ENCODE measurements at regions not wholly inside any gene's neighbourhood (a gene's known extent, or its start where the extent isn't known, plus 50 kb on each side); places are given as distances from the start of the nearest gene placed in this dataset.
"Not testable (repeated sequence)": the region's sequence is repeated elsewhere in the genome, so short reads cannot be mapped to it uniquely, and the experiment has no call there.

- in situ Hi-C loops (cut with MboI; ENCODE audit: low sequenced_read_pairs), result no loop called here
Measured at GRCh38 chr11:38461751-38462150, 1863.7 kb upstream of the RAG2 start.

- in situ Hi-C loops (cut with MboI; ENCODE audit: low sequenced_read_pairs), result no loop called here
Measured at GRCh38 chr11:38460896-38461295, 1862.9 kb upstream of the RAG2 start.

- in situ Hi-C loops (cut with MboI; ENCODE audit: low sequenced_read_pairs), result no loop called here
Measured at GRCh38 chr11:38460429-38460828, 1862.4 kb upstream of the RAG2 start.

GRCh38 chr11:38456371-38456770 is 1858.3 kb upstream of the RAG2 start:
- in situ Hi-C loops (cut with MboI; ENCODE audit: low sequenced_read_pairs), result no loop called here

GRCh38 chr11:38448284-38448683 is 1850.2 kb upstream of the RAG2 start:
- in situ Hi-C loops (cut with MboI; ENCODE audit: low sequenced_read_pairs), result no loop called here

GRCh38 chr11:38446336-38446735 is 1848.3 kb upstream of the RAG2 start:
- in situ Hi-C loops (cut with MboI; ENCODE audit: low sequenced_read_pairs), result no loop called here

GRCh38 chr11:38438091-38438490 is 1840.1 kb upstream of the RAG2 start:
- in situ Hi-C loops (cut with MboI; ENCODE audit: low sequenced_read_pairs), result no loop called here

GRCh38 chr11:38425578-38425977 is 1827.5 kb upstream of the RAG2 start:
- in situ Hi-C loops (cut with MboI; ENCODE audit: low sequenced_read_pairs), result no loop called here

GRCh38 chr11:38423042-38423441 is 1825.0 kb upstream of the RAG2 start:
- in situ Hi-C loops (cut with MboI; ENCODE audit: low sequenced_read_pairs), result no loop called here

GRCh38 chr11:38416141-38416540 is 1818.1 kb upstream of the RAG2 start:
- in situ Hi-C loops (cut with MboI; ENCODE audit: low sequenced_read_pairs), result no loop called here

GRCh38 chr11:38411149-38411548 is 1813.1 kb upstream of the RAG2 start:
- in situ Hi-C loops (cut with MboI; ENCODE audit: low sequenced_read_pairs), result no loop called here

- in situ Hi-C loops (cut with MboI; ENCODE audit: low sequenced_read_pairs), result no loop called here
Measured at GRCh38 chr11:38402063-38402462, 1804.0 kb upstream of the RAG2 start.

- in situ Hi-C loops (cut with MboI; ENCODE audit: low sequenced_read_pairs), result no loop called here
Measured at GRCh38 chr11:38392176-38392575, 1794.1 kb upstream of the RAG2 start.

- in situ Hi-C loops (cut with MboI; ENCODE audit: low sequenced_read_pairs), result no loop called here
Measured at GRCh38 chr11:38384568-38384967, 1786.5 kb upstream of the RAG2 start.

- in situ Hi-C loops (cut with MboI; ENCODE audit: low sequenced_read_pairs), result no loop called here
Measured at GRCh38 chr11:38365274-38365673, 1767.2 kb upstream of the RAG2 start.

GRCh38 chr11:38356255-38356654 is 1758.2 kb upstream of the RAG2 start:
- in situ Hi-C loops (cut with MboI; ENCODE audit: low sequenced_read_pairs), result no loop called here

GRCh38 chr11:38345286-38345685 is 1747.2 kb upstream of the RAG2 start:
- in situ Hi-C loops (cut with MboI; ENCODE audit: low sequenced_read_pairs), result no loop called here

- in situ Hi-C loops (cut with MboI; ENCODE audit: low sequenced_read_pairs), result not testable (repeated sequence)
Measured at GRCh38 chr11:38341612-38342011, 1743.6 kb upstream of the RAG2 start.

- in situ Hi-C loops (cut with MboI; ENCODE audit: low sequenced_read_pairs), result no loop called here
Measured at GRCh38 chr11:38339835-38340440, 1741.9 kb upstream of the RAG2 start.

GRCh38 chr11:38338022-38338421 is 1740.0 kb upstream of the RAG2 start:
- in situ Hi-C loops (cut with MboI; ENCODE audit: low sequenced_read_pairs), result not testable (repeated sequence)

- in situ Hi-C loops (cut with MboI; ENCODE audit: low sequenced_read_pairs), result no loop called here
Measured at GRCh38 chr11:38332046-38332445, 1734.0 kb upstream of the RAG2 start.

- in situ Hi-C loops (cut with MboI; ENCODE audit: low sequenced_read_pairs), result no loop called here
Measured at GRCh38 chr11:38330578-38330977, 1732.5 kb upstream of the RAG2 start.
